ENCODE measurements at regions not wholly inside any gene's neighbourhood (a gene's known extent, or its start where the extent isn't known, plus 50 kb on each side); places are given as distances from the start of the nearest gene placed in this dataset.

DNA sequence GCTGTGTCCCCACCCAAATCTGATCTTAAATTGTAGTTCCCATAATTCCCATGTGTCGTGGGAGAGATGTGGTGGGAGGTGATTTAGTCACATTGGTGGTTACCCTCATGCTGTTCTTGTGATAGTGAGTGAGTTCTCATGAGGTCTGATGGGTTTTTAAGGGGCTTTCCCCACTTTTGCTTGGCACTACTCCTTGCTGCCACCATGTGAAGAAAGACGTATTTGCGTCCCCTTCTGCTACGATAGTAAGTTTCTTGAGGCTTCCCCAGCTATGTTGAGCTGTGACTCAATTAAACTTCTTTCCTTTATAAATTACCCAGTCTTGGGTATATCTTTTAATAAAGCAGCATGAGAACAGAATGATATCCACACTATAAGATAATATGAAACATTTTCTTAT is 1023.4 kb downstream of the TLE4 start:
- Histone ChIP-seq H3K4me1 (no peaks in the 10 kb centered on the region), H3K9me3 (no peaks in the 10 kb centered on the region), H3K27ac (no peak overlapping the region), H3K4me3 (no peak overlapping the region), H3K27me3 (ENCODE audit: insufficient read depth in 3 of 3, low read length in 2 of 3) (no peaks in the 10 kb centered on the region), H3K36me3 (ENCODE audit: insufficient read depth in 1 of 2, low read depth in 1 of 2) (no peaks in the 10 kb centered on the region)
- ATAC-seq (no peak), DNase-seq (no peak)
- WGBS, 3 donors, result 95 to 99% (median 97%) methylated on average over 4 of the region's 4 CpGs
- intact Hi-C loops (cut with DNase I), result no loop called here
- TF ChIP-seq, protein P1, sequence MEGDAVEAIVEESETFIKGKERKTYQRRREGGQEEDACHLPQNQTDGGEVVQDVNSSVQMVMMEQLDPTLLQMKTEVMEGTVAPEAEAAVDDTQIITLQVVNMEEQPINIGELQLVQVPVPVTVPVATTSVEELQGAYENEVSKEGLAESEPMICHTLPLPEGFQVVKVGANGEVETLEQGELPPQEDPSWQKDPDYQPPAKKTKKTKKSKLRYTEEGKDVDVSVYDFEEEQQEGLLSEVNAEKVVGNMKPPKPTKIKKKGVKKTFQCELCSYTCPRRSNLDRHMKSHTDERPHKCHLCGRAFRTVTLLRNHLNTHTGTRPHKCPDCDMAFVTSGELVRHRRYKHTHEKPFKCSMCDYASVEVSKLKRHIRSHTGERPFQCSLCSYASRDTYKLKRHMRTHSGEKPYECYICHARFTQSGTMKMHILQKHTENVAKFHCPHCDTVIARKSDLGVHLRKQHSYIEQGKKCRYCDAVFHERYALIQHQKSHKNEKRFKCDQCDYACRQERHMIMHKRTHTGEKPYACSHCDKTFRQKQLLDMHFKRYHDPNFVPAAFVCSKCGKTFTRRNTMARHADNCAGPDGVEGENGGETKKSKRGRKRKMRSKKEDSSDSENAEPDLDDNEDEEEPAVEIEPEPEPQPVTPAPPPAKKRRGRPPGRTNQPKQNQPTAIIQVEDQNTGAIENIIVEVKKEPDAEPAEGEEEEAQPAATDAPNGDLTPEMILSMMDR (IDR thresholded peaks at IDR 0.05), result no peak

DNA sequence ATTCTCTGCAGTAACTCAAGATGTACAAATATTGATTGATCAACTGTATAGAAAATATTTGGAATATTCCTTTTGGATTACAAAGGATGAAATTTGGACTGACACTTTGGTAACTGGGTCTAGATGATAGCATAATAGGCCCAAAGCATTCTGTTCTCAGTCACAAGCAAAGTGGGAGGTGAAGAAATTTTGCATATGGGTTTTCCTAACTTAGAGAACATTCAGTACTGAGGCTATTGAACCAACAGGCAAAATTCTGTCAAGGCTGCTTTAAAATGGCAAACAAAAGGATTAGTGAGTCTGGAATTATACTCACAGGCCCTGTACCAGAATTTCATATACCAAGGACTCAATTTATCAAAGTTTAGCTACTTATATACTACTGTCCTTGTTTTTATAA is 1020.6 kb downstream of the TLE4 start:
- no peak overlapping the region for H3K27ac ChIP-seq
- H3K36me3 ChIP-seq (ENCODE audit: insufficient read depth in 1 of 2, low read depth in 1 of 2), result no peaks in the 10 kb centered on the region
- DNase-seq, result no peak
- H3K4me3 ChIP-seq, result no peak overlapping the region
- intact Hi-C loops (cut with DNase I), result no loop called here
- ATAC-seq, result no peak
- H3K9me3 ChIP-seq, result no peaks in the 10 kb centered on the region
- no peaks in the 10 kb centered on the region for H3K4me1 ChIP-seq
- H3K27me3 ChIP-seq (ENCODE audit: insufficient read depth in 3 of 3, low read length in 2 of 3), result no peaks in the 10 kb centered on the region
- TF ChIP-seq, protein P1 (IDR thresholded peaks at IDR 0.05), result no peak

DNA sequence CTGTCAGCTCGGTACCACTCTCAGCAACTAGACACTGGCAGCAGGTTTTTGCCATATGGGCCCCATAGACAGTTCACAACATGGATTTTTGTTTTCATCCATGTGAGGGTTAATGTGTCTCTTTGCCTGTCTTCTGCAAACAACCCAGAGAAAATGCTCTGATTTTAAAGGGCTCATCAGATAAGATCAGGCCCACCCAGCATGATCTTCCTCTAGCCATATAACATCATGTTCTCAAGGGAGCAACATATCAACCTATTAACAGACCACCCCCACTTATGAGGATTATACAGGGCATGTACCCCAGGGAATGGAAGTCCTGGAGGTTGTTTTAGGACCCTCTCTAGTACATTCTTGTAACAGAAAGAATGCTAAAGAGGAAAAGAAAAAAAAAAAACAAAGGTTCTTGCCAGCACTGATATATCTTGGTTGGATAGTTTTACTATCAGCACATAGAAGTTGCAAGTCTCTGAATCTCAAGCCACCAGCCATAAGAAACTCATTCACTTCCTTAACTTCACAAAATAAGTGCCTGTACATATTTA is 1015.1 kb downstream of the TLE4 start:
- DNase-seq (no peak), ATAC-seq (no peak)
- Histone ChIP-seq H3K27ac (no peak overlapping the region), H3K36me3 (ENCODE audit: insufficient read depth in 1 of 2, low read depth in 1 of 2) (no peaks in the 10 kb centered on the region), H3K4me3 (no peak overlapping the region), H3K9me3 (no peaks in the 10 kb centered on the region), H3K4me1 (no peaks in the 10 kb centered on the region), H3K27me3 (ENCODE audit: insufficient read depth in 3 of 3, low read length in 2 of 3) (no peaks in the 10 kb centered on the region)
- 50 to 92% (median 79%) methylated on average over 1 of the region's 1 CpG for WGBS, 3 donors
- TF ChIP-seq, protein P1 (IDR thresholded peaks at IDR 0.05), result no peak
- intact Hi-C loops (cut with DNase I), result no loop called here

DNA sequence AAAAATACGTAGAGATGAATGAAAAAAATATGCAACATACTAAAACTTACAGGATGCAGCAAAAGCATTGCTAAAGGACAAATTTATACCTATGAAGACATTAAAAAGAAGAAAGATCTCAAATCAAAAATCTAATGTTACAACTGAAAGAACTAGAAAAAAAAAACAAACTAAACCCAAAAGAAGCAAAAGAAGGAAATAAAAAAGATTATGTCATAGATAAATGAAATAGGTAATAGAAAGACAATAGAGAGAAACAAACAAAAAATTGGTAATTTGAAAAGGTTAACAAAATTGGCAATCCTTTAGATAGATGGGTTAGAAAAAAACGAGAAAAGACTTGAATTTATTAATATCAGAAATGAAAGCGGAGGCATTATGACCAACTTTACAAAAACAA is 1000.2 kb downstream of the TLE4 start:
- ATAC-seq (no peak), DNase-seq (no peak)
- Histone ChIP-seq H3K9me3 (peaks cover 6% of the 10 kb centered on the region), H3K4me3 (no peak overlapping the region), H3K36me3 (ENCODE audit: insufficient read depth in 1 of 2, low read depth in 1 of 2) (no peaks in the 10 kb centered on the region), H3K27ac (no peak overlapping the region), H3K27me3 (ENCODE audit: insufficient read depth in 3 of 3, low read length in 2 of 3) (peaks cover 0 to 2% (median 0%) of the 10 kb centered on the region in 3 donors), H3K4me1 (no peaks in the 10 kb centered on the region)
- WGBS, 3 donors, result 80 to 82% (median 82%) methylated on average over 3 of the region's 3 CpGs
- TF ChIP-seq, protein P1 (IDR thresholded peaks at IDR 0.05), result no peak
- intact Hi-C loops (cut with DNase I), result no loop called here

DNA sequence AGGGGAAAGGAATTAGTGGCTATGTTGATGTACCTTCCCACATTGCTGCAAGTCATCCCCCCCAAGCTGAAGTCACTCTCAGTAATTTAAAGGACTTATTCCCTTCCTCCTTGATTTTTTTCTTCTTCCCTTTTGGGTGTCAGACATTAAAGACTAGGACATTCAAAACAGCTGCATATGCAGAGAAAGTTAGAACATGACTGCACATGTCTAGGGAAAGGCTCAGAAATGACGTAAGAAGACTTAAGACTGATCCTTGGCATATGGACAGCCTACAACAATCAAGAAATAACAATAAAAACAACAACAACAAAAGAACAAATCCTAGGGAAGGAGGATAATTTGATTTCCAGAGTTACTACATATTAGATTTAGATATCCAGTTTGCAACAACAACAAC is 997.5 kb downstream of the TLE4 start:
- Histone ChIP-seq H3K36me3 (ENCODE audit: insufficient read depth in 1 of 2, low read depth in 1 of 2) (no peaks in the 10 kb centered on the region), H3K9me3 (peaks cover 6% of the 10 kb centered on the region), H3K27me3 (ENCODE audit: insufficient read depth in 3 of 3, low read length in 2 of 3) (peaks cover 0 to 2% (median 0%) of the 10 kb centered on the region in 3 donors), H3K27ac (no peak overlapping the region), H3K4me3 (no peak overlapping the region), H3K4me1 (no peaks in the 10 kb centered on the region)
- no peak for ATAC-seq
- TF ChIP-seq, protein P1 (IDR thresholded peaks at IDR 0.05), result no peak
- WGBS, 3 donors, result 36 to 91% (median 83%) methylated on average over 1 of the region's 1 CpG
- DNase-seq, result no peak
- intact Hi-C loops (cut with DNase I), result no loop called here
